PFSK-1 (cell line): ENCODE measurements at regions not wholly inside any gene's neighbourhood (a gene's known extent, or its start where the extent isn't known, plus 50 kb on each side); places are given as distances from the start of the nearest gene placed in this dataset.

Experiments
- POLR2AphosphoS5 ChIP-seq: IDR thresholded peaks from 2 replicates; pipeline ENCODE4 v1.6.1; 2012; ENCODE audit warnings: low read depth, mild to moderate bottlenecking, control low read depth, low read length, moderate library complexity
- REST ChIP-seq, 2 experiments: IDR thresholded peaks; 2 replicates each; pipeline versions ENCODE4 v1.6.1 to v1.8.0; 2011 to 2012; ENCODE audit warnings: low read depth in 2 of 2, low read length in 2 of 2, control low read depth in 1 of 2, inconsistent platforms in 1 of 2, mild to moderate bottlenecking in 1 of 2, moderate library complexity in 1 of 2; ENCODE audit not compliant: insufficient read depth in 1 of 2
- SIN3A ChIP-seq: IDR thresholded peaks from 2 replicates; pipeline ENCODE4 v1.6.1; 2012; ENCODE audit warnings: mild to moderate bottlenecking, low read length, moderate library complexity, borderline replicate concordance; ENCODE audit not compliant: insufficient read depth

DNA sequence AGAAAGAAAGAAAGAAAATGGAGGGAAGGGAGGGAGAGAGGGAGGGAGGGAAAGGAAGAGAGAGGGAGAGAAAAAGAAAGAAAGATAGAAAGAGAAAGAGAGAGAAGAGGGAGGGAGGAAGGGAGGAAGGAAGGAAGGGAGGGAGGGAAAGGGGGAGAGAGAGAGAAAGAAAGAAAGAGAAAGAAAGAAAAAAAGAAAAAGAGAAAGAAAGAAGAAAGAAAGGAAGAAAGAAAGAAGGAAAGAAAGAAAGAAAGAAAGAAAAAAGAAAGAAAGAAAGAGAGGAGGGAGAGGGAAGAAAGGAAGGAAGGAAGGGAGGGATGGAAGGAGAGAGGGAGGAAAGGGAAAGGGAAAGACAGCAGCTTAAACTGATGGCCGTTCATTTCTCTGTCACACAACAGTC, 457.5 kb downstream of the PDZRN4 start:
- TF ChIP-seq SIN3A (no peak), POLR2AphosphoS5 (no peak), REST (IDR thresholded peaks at IDR 0.05; ENCODE audit: insufficient read depth in 1 of 2, low read depth in 2 of 2, low read length in 2 of 2) (no peak)
